Suppressor macrophage treated with lipopolysaccharide for 1 hour (primary cell): ENCODE measurements at regions not wholly inside any gene's neighbourhood (a gene's known extent, or its start where the extent isn't known, plus 50 kb on each side); places are given as distances from the start of the nearest gene placed in this dataset.

Experiments used
- DNase-seq, 3 donors: peaks; one replicate each; pipeline ENCODE4 v3.0.0-alpha.2; 2020 to 2022

DNA sequence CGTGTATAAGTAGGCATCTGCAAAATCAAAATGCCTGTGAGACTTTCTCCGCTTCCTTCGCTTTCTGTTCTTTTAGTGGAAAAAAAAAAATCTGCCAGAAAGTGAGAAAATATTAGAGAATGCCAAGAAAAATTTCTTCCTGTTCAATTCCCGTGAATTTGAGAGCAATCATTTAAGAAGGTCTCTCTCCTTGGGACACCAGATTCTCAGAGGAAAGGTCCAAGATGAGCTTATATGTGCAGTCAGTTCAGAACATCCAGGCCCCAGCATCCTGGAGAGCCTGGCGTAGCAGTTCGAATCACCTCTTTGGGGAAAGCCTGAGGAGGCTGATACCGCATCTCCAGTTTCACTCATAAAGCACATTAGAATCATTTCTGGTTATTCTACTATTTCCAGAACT is 912.8 kb downstream of the GALC start:
- no peak for DNase-seq

DNA sequence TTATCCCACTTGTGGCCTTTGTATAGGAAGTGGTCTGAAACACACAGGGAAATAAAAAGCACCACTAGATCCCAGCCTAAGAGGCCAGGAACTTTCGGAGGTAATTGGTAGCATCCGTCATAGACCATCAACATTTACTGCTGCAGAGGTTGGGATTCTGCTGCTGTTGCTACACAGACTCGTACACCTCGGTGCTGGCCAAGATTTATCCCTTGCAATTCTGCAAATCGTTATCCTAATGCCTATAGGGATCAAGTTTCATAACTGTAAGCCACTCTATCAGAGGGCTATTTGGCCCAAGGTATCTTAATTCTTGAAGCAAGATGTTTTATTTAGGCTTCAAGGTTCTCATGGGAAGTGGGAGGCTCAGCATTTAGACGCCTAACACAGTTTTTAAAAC is 913.6 kb downstream of the GALC start:
- no peak for DNase-seq

GRCh38 chr14:87076922-87077321 is 916.1 kb downstream of the GALC start:
- no peak for DNase-seq

GRCh38 chr14:87076146-87076545 is 916.8 kb downstream of the GALC start:
- no peak for DNase-seq

DNA sequence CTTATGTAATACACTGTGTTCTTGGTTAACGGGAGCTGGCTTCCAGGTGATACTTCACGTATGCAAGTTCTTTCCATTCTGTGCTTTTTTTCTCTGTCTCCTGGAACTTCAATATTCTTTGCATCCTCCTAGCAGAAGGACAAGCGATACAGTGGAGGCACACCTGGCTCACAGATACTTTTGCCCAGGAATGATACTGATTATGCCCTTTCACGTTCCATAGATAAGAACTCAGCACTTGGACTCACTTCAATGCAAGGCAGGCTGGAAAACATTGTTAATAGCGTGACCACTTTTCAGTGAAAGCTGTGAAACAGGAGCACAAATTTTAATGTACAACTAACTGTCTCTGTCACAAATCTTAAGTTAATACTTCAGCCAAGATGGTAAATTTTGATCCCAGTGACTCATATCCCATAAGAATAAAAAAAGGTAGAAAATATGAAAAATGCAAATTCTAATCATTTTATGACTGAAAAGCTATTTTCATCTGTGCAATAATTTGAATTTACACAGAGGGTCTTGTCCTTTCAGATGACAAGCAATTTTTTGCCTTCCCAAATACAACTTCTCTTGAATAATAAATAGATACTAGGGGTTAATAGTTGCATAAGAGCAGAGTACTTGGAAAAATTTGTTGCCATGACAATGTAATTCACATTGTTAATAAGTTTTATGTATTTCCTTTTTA is 919.0 kb downstream of the GALC start:
- no peak for DNase-seq

- DNase-seq: no peak
Observed at GRCh38 chr14:87067591-87067990, 925.4 kb downstream of the GALC start.

GRCh38 chr14:87067061-87067460 is 925.9 kb downstream of the GALC start:
- no peak for DNase-seq

GRCh38 chr14:87066221-87066817 is 926.7 kb downstream of the GALC start:
- DNase-seq: no peak

GRCh38 chr14:87065366-87065765 is 927.6 kb downstream of the GALC start:
- no peak for DNase-seq

GRCh38 chr14:87063181-87063580 is 929.8 kb downstream of the GALC start:
- no peak for DNase-seq

DNA sequence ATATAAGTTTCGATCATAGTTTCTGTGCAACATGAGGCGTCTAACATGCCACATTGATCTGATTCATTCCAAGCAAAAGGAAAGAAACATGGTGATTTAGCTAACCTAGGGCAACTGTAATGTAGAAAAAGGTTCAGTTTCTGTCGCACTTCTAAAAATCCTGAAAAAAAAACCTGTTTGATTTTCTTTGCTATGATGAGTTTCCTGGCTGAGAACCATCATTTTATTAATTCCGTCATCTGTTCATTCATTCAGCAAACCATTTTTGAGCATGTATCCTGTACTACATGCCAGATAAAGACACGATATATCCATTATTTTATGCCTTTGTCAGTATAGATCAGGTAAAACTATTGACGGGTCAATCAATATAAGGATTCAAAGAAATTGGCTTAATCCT is 932.6 kb downstream of the GALC start:
- no peak for DNase-seq

- no peak for DNase-seq
Observed at GRCh38 chr14:87059060-87059839, 933.7 kb downstream of the GALC start.

- no peak for DNase-seq
Observed at GRCh38 chr14:87055007-87055406, 938.0 kb downstream of the GALC start.

DNA sequence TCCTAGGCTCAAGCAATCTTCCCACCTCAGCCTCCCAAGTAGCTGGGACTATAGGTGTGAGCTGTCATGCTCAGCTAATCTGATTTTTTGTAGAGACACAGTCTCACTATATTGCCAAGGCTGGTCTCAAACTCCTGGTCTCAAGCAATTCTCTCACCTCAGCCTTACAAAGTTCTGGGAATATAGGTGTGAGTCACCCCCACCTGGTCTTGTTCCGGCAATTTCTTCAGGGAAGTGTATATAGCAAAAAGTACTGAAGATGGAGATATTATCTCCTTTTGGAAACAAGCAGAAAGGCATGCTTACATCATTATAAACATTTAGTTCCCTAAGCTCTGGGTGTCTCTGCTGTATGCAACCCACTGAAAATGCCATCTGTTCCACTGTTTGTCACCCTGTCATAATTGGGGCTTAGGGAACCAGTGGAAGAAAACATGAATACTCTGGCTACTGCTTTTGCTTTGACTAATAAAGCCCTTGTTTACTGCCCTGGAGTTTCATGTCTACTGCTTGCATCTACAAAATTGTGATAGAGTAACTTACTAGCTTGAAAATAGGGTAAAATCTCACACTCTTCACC is 940.2 kb downstream of the GALC start:
- DNase-seq: no peak

DNA sequence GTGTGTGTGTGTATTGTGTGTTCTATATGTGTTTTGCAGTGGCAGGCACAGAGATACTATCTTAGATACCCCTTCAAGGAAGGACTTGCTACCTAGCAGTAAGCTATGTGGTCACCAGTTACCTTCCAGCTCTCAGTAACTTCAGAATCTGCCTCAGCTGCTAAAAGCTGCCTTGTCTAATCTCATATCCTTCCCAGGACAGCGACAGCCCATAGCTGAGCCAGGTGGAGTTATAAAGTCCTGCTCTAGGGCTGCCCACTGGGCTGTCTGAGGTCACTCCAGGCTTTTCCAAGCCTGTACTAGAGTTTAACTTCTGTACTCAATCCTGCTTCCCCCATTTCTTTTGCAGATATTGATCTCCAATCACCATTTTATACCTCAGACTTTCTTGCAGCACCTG is 942.6 kb downstream of the GALC start:
- no peak for DNase-seq

- DNase-seq: peak in 2 of 3 donors; percentile 7
Observed at GRCh38 chr14:87049950-87050349, 943.0 kb downstream of the GALC start.

- no peak for DNase-seq
Observed at GRCh38 chr14:87046960-87047359, 946.0 kb downstream of the GALC start.

DNA sequence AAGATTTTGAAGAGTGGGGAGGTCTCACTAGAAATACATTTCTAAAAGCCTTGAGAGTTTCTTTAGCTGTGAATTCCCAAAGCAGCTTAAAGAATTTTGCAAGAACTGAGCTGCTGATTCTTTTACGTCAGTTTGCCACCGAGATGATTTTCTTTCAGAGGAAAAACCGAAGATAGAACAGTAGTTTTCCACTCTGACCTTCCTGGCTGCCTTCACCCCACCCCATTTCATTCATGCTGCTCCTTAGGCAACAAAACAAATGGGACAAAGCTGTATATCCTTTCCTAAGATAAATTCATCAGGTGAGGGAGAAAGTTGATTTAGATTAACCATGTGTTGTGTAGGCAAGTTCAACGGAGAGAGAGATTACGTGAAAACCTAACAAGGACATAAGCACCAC is 947.0 kb downstream of the GALC start:
- no peak for DNase-seq

- DNase-seq: no peak
Observed at GRCh38 chr14:87045246-87045645, 947.7 kb downstream of the GALC start.

DNA sequence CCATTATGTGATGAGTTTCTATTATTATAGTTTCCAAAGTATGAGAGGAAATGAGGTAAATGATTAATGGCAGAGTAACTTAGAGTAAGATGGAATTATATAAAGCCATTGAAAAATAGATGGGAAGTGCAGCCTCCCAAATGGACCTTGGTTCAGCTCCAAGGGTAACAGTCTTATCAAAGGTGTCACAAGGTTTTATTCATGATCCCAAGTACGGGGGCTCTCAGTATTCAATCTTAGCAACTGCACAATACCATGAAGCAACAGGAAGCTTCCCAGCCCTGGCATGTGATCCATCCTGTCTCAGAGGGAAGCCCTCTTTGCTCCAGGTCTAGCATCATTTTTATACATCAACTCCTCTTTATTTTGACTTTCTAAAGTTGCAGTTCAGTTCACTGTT is 948.2 kb downstream of the GALC start:
- no peak for DNase-seq

- DNase-seq: no peak
Observed at GRCh38 chr14:87043667-87044200, 949.2 kb downstream of the GALC start.

GRCh38 chr14:87042354-87042753 is 950.6 kb downstream of the GALC start:
- no peak for DNase-seq

- no peak for DNase-seq
Observed at GRCh38 chr14:87041290-87042020, 951.5 kb downstream of the GALC start.
